AG04450 (cell line): ENCODE measurements at regions not wholly inside any gene's neighbourhood (a gene's known extent, or its start where the extent isn't known, plus 50 kb on each side); places are given as distances from the start of the nearest gene placed in this dataset.

Experiments used
- CTCF ChIA-PET: fragments of 300-600, 350-600 bp; formaldehyde crosslinking; extraction: SDS; loops from one replicate; lab custom pipeline; 2022; ENCODE audit warnings: antibody characterized with exemption, inconsistent platforms; lab: Charles Lee
- POLR2A ChIA-PET: fragments of 350-600 bp; formaldehyde crosslinking; extraction: SDS; loops from one replicate; lab custom pipeline; 2021; ENCODE audit warnings: antibody characterized with exemption, inconsistent platforms; lab: Yijun Ruan, JAX
- DNase-seq: peaks from one replicate; pipeline ENCODE4 v3.0.0-alpha.2; 2011; ENCODE audit warnings: low read depth, low spot score
- H3K27ac ChIP-seq: one replicate; pipeline ENCODE4 v1.5.1; 2012; ENCODE audit warnings: low read depth, low read length, control low read depth
- H3K27me3 ChIP-seq: one replicate; pipeline ENCODE4 v1.6.0; 2012; ENCODE audit warnings: low read length; ENCODE audit not compliant: control insufficient read depth, insufficient read depth
- H3K4me3 ChIP-seq: 2 replicates; pipeline ENCODE4 v1.5.1; 2011; ENCODE audit warnings: mild to moderate bottlenecking, low read depth, low read length, control low read depth
- H3K9me3 ChIP-seq: 2 replicates; pipeline ENCODE4 v1.5.1; 2012; ENCODE audit warnings: low read length; ENCODE audit not compliant: control insufficient read depth, insufficient read depth
- TF ChIP-seq, protein P1 (sequence below): IDR thresholded peaks from 2 replicates; pipeline ENCODE4 v1.5.1; 2011; ENCODE audit warnings: low read depth, low read length, control low read depth, inconsistent platforms

DNA sequence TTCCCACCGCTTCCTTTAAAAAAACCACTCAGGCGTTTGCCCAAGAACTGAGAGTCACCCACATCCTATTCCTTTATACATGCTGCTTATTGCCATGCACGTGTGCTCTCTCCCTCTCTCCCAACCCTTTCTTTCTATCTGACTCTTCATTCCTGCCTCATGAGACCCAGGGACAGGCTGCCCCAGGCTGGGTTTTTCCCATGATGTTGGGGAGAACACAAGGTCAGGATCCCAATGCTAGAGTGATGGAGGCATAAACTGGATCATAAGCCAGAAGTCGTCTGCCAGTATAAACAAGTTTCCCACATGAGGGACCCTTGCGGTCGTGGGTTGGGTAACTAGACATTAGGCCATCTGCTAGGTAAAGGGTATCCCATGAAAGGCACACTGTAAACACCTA lies 64.9 kb downstream of the CD2 start:
- Histone ChIP-seq H3K9me3 (no peaks in the 10 kb centered on the region), H3K27ac (no peak overlapping the region), H3K27me3 (no peaks in the 10 kb centered on the region), H3K4me3 (no peak overlapping the region)
- TF ChIP-seq, protein P1, sequence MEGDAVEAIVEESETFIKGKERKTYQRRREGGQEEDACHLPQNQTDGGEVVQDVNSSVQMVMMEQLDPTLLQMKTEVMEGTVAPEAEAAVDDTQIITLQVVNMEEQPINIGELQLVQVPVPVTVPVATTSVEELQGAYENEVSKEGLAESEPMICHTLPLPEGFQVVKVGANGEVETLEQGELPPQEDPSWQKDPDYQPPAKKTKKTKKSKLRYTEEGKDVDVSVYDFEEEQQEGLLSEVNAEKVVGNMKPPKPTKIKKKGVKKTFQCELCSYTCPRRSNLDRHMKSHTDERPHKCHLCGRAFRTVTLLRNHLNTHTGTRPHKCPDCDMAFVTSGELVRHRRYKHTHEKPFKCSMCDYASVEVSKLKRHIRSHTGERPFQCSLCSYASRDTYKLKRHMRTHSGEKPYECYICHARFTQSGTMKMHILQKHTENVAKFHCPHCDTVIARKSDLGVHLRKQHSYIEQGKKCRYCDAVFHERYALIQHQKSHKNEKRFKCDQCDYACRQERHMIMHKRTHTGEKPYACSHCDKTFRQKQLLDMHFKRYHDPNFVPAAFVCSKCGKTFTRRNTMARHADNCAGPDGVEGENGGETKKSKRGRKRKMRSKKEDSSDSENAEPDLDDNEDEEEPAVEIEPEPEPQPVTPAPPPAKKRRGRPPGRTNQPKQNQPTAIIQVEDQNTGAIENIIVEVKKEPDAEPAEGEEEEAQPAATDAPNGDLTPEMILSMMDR, result no peak
- ChIA-PET POLR2A (no interaction called here), CTCF (interaction anchor here (0.7 kb wide), 1 partner anchor 248 kb away, joined by 9 read pairs; the partner anchor contains the start of gene CD58)
- no peak for DNase-seq

DNA sequence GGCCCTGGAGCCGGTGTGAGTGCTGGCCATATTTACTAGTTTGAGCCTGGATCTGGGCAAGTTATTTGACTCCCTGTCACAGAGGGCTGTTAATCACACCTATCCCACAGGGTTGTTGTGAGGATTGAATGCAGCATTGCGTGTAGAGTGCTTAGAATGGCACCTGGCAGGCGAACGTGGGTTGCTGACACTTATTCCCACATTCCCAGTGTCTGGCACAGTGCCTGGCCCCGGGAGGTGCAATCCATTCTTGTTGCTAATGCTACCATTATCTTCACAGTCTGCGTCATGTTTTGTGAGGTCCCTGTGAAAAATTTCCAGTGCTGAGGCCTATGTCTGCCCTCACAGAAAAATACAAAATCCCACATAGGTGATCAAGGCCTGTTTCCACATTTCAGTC lies 66.1 kb downstream of the CD2 start:
- ChIA-PET POLR2A (no interaction called here), CTCF (no interaction called here)
- DNase-seq, result peak; percentile 21
- no peak overlapping the region for H3K27ac ChIP-seq
- H3K4me3 ChIP-seq, result no peak overlapping the region
- H3K27me3 ChIP-seq, result no peaks in the 10 kb centered on the region
- H3K9me3 ChIP-seq, result no peaks in the 10 kb centered on the region
- TF ChIP-seq, protein P1, result no peak

DNA sequence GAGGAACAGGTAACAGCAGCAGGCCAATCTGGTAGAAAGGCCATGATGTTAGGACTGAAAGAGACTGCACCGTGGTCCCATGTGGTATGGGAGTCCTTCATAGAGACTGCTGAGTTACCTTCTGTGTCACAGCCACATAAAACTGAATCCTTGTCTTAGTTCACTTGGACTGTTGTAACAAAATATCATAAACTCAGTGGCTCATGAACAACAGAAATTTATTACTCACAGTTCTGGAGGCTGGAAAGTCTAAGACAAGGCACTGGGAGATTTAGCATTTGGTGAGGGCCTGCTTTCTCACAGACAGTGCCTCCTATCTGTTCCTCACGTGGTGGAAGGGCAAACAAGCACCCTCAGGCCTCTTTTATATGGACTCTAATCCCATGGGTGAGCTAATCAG lies 67.5 kb downstream of the CD2 start:
- H3K27ac ChIP-seq, result no peak overlapping the region
- H3K27me3 ChIP-seq, result no peaks in the 10 kb centered on the region
- H3K4me3 ChIP-seq, result no peak overlapping the region
- TF ChIP-seq, protein P1, result no peak
- ChIA-PET CTCF (no interaction called here), POLR2A (no interaction called here)
- no peaks in the 10 kb centered on the region for H3K9me3 ChIP-seq
- DNase-seq, result no peak

DNA sequence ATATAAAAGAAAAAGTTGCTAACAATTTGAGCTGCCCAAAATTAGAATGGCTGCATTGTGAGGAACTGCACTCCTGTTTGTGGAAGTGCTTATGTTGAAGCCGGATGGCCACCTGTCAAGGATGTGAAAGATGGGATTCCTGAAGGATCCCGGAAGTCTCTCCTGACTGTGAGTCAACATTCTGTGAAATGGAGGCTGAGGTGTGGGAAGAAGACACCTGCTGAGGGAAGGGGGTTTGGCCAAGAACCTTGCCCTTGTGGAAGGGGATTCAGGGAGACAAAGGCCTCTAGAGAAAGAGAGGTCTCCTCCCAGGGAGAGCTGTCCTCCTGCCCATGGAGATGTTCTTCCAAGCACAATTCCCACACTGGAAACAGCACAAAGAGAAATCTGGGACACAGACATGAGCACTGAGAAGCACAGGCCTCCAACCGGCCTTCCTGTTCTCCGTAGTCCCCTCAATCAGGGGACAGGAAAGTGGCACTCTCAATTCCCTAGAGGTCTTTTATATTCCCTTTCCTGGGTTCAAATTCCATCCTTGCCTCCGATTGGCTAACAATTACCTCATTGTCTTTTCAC lies 70.5 kb downstream of the CD2 start:
- no peaks in the 10 kb centered on the region for H3K27me3 ChIP-seq
- H3K27ac ChIP-seq, result no peak overlapping the region
- no peak for DNase-seq
- ChIA-PET POLR2A (no interaction called here), CTCF (no interaction called here)
- TF ChIP-seq, protein P1, result no peak
- no peak overlapping the region for H3K4me3 ChIP-seq
- H3K9me3 ChIP-seq, result no peaks in the 10 kb centered on the region

DNA sequence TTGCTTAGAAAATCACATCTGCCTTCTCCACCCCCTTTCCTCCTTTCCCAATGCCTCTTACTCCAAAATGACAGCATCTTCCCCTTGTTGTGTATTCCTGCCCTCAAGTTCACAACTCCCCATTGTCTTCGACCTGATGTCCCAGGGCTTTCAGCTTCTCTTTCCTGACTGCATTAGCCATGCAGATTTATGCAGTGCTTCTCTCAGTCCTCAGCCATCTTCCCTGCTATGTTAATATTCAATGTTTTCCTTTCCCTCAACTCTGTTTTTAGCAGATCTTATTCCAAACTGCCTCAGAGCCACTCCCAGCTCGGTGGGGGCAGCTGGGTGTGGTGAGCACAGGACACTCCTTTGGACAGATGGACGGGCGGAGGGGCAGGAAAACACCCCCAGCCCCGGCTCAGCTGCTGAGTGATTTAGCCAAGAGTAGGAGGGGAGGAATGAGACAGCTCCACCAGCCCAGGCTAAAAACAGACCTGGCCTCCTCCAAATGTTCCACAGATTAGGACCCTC lies 71.0 kb downstream of the CD2 start:
- H3K27me3 ChIP-seq, result no peaks in the 10 kb centered on the region
- ChIA-PET POLR2A (no interaction called here), CTCF (no interaction called here)
- no peaks in the 10 kb centered on the region for H3K9me3 ChIP-seq
- no peak for DNase-seq
- TF ChIP-seq, protein P1, result no peak
- H3K27ac ChIP-seq, result no peak overlapping the region
- no peak overlapping the region for H3K4me3 ChIP-seq
